ENCODE measurements at regions not wholly inside any gene's neighbourhood (a gene's known extent, or its start where the extent isn't known, plus 50 kb on each side); places are given as distances from the start of the nearest gene placed in this dataset.

GRCh38 chr6:120873125-120873865 is 461.0 kb downstream of the TBC1D32 start:
- H3K4me3 ChIP-seq (ENCODE audit: low read length) = no peak overlapping the region
- no peaks in the 10 kb centered on the region for H3K4me1 ChIP-seq (ENCODE audit: insufficient read depth, low read length)
- H3K27ac ChIP-seq (ENCODE audit: low read length) = no peak overlapping the region
- H3K9ac ChIP-seq (ENCODE audit: low read depth, low read length) = no peak overlapping the region
- no peaks in the 10 kb centered on the region for H3K9me3 ChIP-seq (ENCODE audit: insufficient read depth, low read depth, low read length)
- H3K36me3 ChIP-seq (ENCODE audit: insufficient read depth, low read depth, low read length) = no peaks in the 10 kb centered on the region
- no peaks in the 10 kb centered on the region for H3K27me3 ChIP-seq (ENCODE audit: insufficient read depth, low read length)

- no peak overlapping the region for H3K4me3 ChIP-seq (ENCODE audit: low read length)
- H3K36me3 ChIP-seq (ENCODE audit: insufficient read depth, low read depth, low read length) = no peaks in the 10 kb centered on the region
- no peaks in the 10 kb centered on the region for H3K4me1 ChIP-seq (ENCODE audit: insufficient read depth, low read length)
- H3K9ac ChIP-seq (ENCODE audit: low read depth, low read length) = no peak overlapping the region
- no peaks in the 10 kb centered on the region for H3K27me3 ChIP-seq (ENCODE audit: insufficient read depth, low read length)
- no peak overlapping the region for H3K27ac ChIP-seq (ENCODE audit: low read length)
- H3K9me3 ChIP-seq (ENCODE audit: insufficient read depth, low read depth, low read length) = no peaks in the 10 kb centered on the region
Observed at GRCh38 chr6:120872262-120872578, 462.1 kb downstream of the TBC1D32 start.

GRCh38 chr6:120871416-120872261 is 462.6 kb downstream of the TBC1D32 start:
- no peak overlapping the region for H3K27ac ChIP-seq (ENCODE audit: low read length)
- no peaks in the 10 kb centered on the region for H3K4me1 ChIP-seq (ENCODE audit: insufficient read depth, low read length)
- no peaks in the 10 kb centered on the region for H3K36me3 ChIP-seq (ENCODE audit: insufficient read depth, low read depth, low read length)
- H3K9ac ChIP-seq (ENCODE audit: low read depth, low read length) = no peak overlapping the region
- no peak overlapping the region for H3K4me3 ChIP-seq (ENCODE audit: low read length)
- H3K27me3 ChIP-seq (ENCODE audit: insufficient read depth, low read length) = no peaks in the 10 kb centered on the region
- no peaks in the 10 kb centered on the region for H3K9me3 ChIP-seq (ENCODE audit: insufficient read depth, low read depth, low read length)

GRCh38 chr6:120869397-120869796 is 464.9 kb downstream of the TBC1D32 start:
- no peaks in the 10 kb centered on the region for H3K9me3 ChIP-seq (ENCODE audit: insufficient read depth, low read depth, low read length)
- no peak overlapping the region for H3K27ac ChIP-seq (ENCODE audit: low read length)
- no peak overlapping the region for H3K9ac ChIP-seq (ENCODE audit: low read depth, low read length)
- H3K27me3 ChIP-seq (ENCODE audit: insufficient read depth, low read length) = no peaks in the 10 kb centered on the region
- no peak overlapping the region for H3K4me3 ChIP-seq (ENCODE audit: low read length)
- no peaks in the 10 kb centered on the region for H3K4me1 ChIP-seq (ENCODE audit: insufficient read depth, low read length)
- no peaks in the 10 kb centered on the region for H3K36me3 ChIP-seq (ENCODE audit: insufficient read depth, low read depth, low read length)

- Histone ChIP-seq H3K9ac (ENCODE audit: low read depth, low read length) (no peak overlapping the region), H3K4me3 (ENCODE audit: low read length) (no peak overlapping the region), H3K36me3 (ENCODE audit: insufficient read depth, low read depth, low read length) (no peaks in the 10 kb centered on the region), H3K4me1 (ENCODE audit: insufficient read depth, low read length) (no peaks in the 10 kb centered on the region), H3K9me3 (ENCODE audit: insufficient read depth, low read depth, low read length) (no peaks in the 10 kb centered on the region), H3K27ac (ENCODE audit: low read length) (no peak overlapping the region), H3K27me3 (ENCODE audit: insufficient read depth, low read length) (no peaks in the 10 kb centered on the region)
Observed at GRCh38 chr6:120857422-120857821, 476.9 kb downstream of the TBC1D32 start.

GRCh38 chr6:120854583-120854982 is 479.7 kb downstream of the TBC1D32 start:
- no peaks in the 10 kb centered on the region for H3K27me3 ChIP-seq (ENCODE audit: insufficient read depth, low read length)
- H3K36me3 ChIP-seq (ENCODE audit: insufficient read depth, low read depth, low read length) = no peaks in the 10 kb centered on the region
- no peak overlapping the region for H3K9ac ChIP-seq (ENCODE audit: low read depth, low read length)
- H3K9me3 ChIP-seq (ENCODE audit: insufficient read depth, low read depth, low read length) = no peaks in the 10 kb centered on the region
- H3K4me1 ChIP-seq (ENCODE audit: insufficient read depth, low read length) = no peaks in the 10 kb centered on the region
- H3K27ac ChIP-seq (ENCODE audit: low read length) = no peak overlapping the region
- H3K4me3 ChIP-seq (ENCODE audit: low read length) = no peak overlapping the region

- H3K4me1 ChIP-seq (ENCODE audit: insufficient read depth, low read length) = no peaks in the 10 kb centered on the region
- no peaks in the 10 kb centered on the region for H3K27me3 ChIP-seq (ENCODE audit: insufficient read depth, low read length)
- no peaks in the 10 kb centered on the region for H3K36me3 ChIP-seq (ENCODE audit: insufficient read depth, low read depth, low read length)
- no peak overlapping the region for H3K4me3 ChIP-seq (ENCODE audit: low read length)
- H3K27ac ChIP-seq (ENCODE audit: low read length) = no peak overlapping the region
- no peak overlapping the region for H3K9ac ChIP-seq (ENCODE audit: low read depth, low read length)
- H3K9me3 ChIP-seq (ENCODE audit: insufficient read depth, low read depth, low read length) = no peaks in the 10 kb centered on the region
Observed at GRCh38 chr6:120853489-120853888, 480.8 kb downstream of the TBC1D32 start.

GRCh38 chr6:120852293-120852849 is 481.9 kb downstream of the TBC1D32 start:
- Histone ChIP-seq H3K9me3 (ENCODE audit: insufficient read depth, low read depth, low read length) (no peaks in the 10 kb centered on the region), H3K9ac (ENCODE audit: low read depth, low read length) (no peak overlapping the region)

GRCh38 chr6:120826253-120826652 is 508.0 kb downstream of the TBC1D32 start:
- Histone ChIP-seq H3K36me3 (ENCODE audit: insufficient read depth, low read depth, low read length) (no peaks in the 10 kb centered on the region), H3K9ac (ENCODE audit: low read depth, low read length) (no peak overlapping the region), H3K27me3 (ENCODE audit: insufficient read depth, low read length) (no peaks in the 10 kb centered on the region), H3K27ac (ENCODE audit: low read length) (no peak overlapping the region), H3K4me1 (ENCODE audit: insufficient read depth, low read length) (no peaks in the 10 kb centered on the region), H3K4me3 (ENCODE audit: low read length) (no peak overlapping the region), H3K9me3 (ENCODE audit: insufficient read depth, low read depth, low read length) (no peaks in the 10 kb centered on the region)

More at GRCh38 chr6:120852293-120852849, 481.9 kb downstream of the TBC1D32 start:
- Histone ChIP-seq H3K4me3 (ENCODE audit: low read length) (no peak overlapping the region), H3K27ac (ENCODE audit: low read length) (no peak overlapping the region), H3K36me3 (ENCODE audit: insufficient read depth, low read depth, low read length) (no peaks in the 10 kb centered on the region), H3K4me1 (ENCODE audit: insufficient read depth, low read length) (no peaks in the 10 kb centered on the region), H3K27me3 (ENCODE audit: insufficient read depth, low read length) (no peaks in the 10 kb centered on the region)

- no peaks in the 10 kb centered on the region for H3K4me1 ChIP-seq (ENCODE audit: insufficient read depth, low read length)
- no peak overlapping the region for H3K4me3 ChIP-seq (ENCODE audit: low read length)
- no peak overlapping the region for H3K27ac ChIP-seq (ENCODE audit: low read length)
- H3K9me3 ChIP-seq (ENCODE audit: insufficient read depth, low read depth, low read length) = peaks cover 9% of the 10 kb centered on the region
- H3K9ac ChIP-seq (ENCODE audit: low read depth, low read length) = no peak overlapping the region
- no peaks in the 10 kb centered on the region for H3K36me3 ChIP-seq (ENCODE audit: insufficient read depth, low read depth, low read length)
- H3K27me3 ChIP-seq (ENCODE audit: insufficient read depth, low read length) = no peaks in the 10 kb centered on the region
Observed at GRCh38 chr6:120816794-120817193, 517.5 kb downstream of the TBC1D32 start.

- Histone ChIP-seq H3K36me3 (ENCODE audit: insufficient read depth, low read depth, low read length) (no peaks in the 10 kb centered on the region), H3K4me1 (ENCODE audit: insufficient read depth, low read length) (no peaks in the 10 kb centered on the region), H3K9ac (ENCODE audit: low read depth, low read length) (no peak overlapping the region), H3K9me3 (ENCODE audit: insufficient read depth, low read depth, low read length) (no peaks in the 10 kb centered on the region), H3K27ac (ENCODE audit: low read length) (no peak overlapping the region), H3K27me3 (ENCODE audit: insufficient read depth, low read length) (no peaks in the 10 kb centered on the region), H3K4me3 (ENCODE audit: low read length) (no peak overlapping the region)
Observed at GRCh38 chr6:120805276-120805675, 529.0 kb downstream of the TBC1D32 start.

GRCh38 chr6:120804612-120805011 is 529.7 kb downstream of the TBC1D32 start:
- Histone ChIP-seq H3K4me1 (ENCODE audit: insufficient read depth, low read length) (no peaks in the 10 kb centered on the region), H3K9ac (ENCODE audit: low read depth, low read length) (no peak overlapping the region), H3K27ac (ENCODE audit: low read length) (no peak overlapping the region), H3K9me3 (ENCODE audit: insufficient read depth, low read depth, low read length) (no peaks in the 10 kb centered on the region), H3K4me3 (ENCODE audit: low read length) (no peak overlapping the region), H3K36me3 (ENCODE audit: insufficient read depth, low read depth, low read length) (no peaks in the 10 kb centered on the region), H3K27me3 (ENCODE audit: insufficient read depth, low read length) (no peaks in the 10 kb centered on the region)
